HEK293T (cell line): ENCODE measurements at regions not wholly inside any gene's neighbourhood (a gene's known extent, or its start where the extent isn't known, plus 50 kb on each side); places are given as distances from the start of the nearest gene placed in this dataset.

Experiments used
- BHLHE40 ChIP-seq: fragments of 450-650 bp; IDR thresholded peaks from 2 replicates; pipeline ENCODE4 v1.6.1; 2016; ENCODE audit warnings: mild to moderate bottlenecking, moderate library complexity, borderline replicate concordance
- CTBP1 ChIP-seq: fragments of 450-650 bp; IDR thresholded peaks from 2 replicates; pipeline ENCODE4 v1.6.1; 2016; ENCODE audit warnings: borderline replicate concordance
- ELF4 ChIP-seq: fragments of 450-650 bp; IDR thresholded peaks from 2 replicates; pipeline ENCODE4 v1.6.1; 2017; ENCODE audit warnings: antibody characterized with exemption
- FOXK2 ChIP-seq: fragments of 450-650 bp; IDR thresholded peaks from 2 replicates; pipeline ENCODE4 v1.6.1; 2016; ENCODE audit warnings: mild to moderate bottlenecking
- FOXM1 ChIP-seq: fragments of 450-650 bp; IDR thresholded peaks from 2 replicates; pipeline ENCODE4 v1.6.1; 2017; ENCODE audit warnings: mild to moderate bottlenecking, borderline replicate concordance
- L3MBTL2 ChIP-seq: fragments of 450-650 bp; conservative IDR thresholded peaks from 2 replicates; pipeline ENCODE4 v1.6.1; 2016; ENCODE audit warnings: mild to moderate bottlenecking
- LEF1 ChIP-seq: fragments of 450-650 bp; IDR thresholded peaks from 2 replicates; pipeline ENCODE4 v1.6.1; 2017; ENCODE audit warnings: mild to moderate bottlenecking, borderline replicate concordance
- NFRKB ChIP-seq: fragments of 450-650 bp; IDR thresholded peaks from 2 replicates; pipeline ENCODE4 v1.6.1; 2016; ENCODE audit warnings: mild to moderate bottlenecking, moderate library complexity
- PKNOX1 ChIP-seq: fragments of 450-650 bp; IDR thresholded peaks from 2 replicates; pipeline ENCODE4 v1.6.1; 2016
- SP1 ChIP-seq: fragments of 450-650 bp; IDR thresholded peaks from 2 replicates; pipeline ENCODE4 v1.6.1; 2017
- SUZ12 ChIP-seq: fragments of 450-650 bp; IDR thresholded peaks from 2 replicates; pipeline ENCODE4 v1.6.1; 2016; ENCODE audit warnings: mild to moderate bottlenecking
- TARDBP ChIP-seq: fragments of 450-650 bp; IDR thresholded peaks from 2 replicates; pipeline ENCODE4 v1.6.1; 2016
- ZNF384 ChIP-seq: fragments of 450-650 bp; IDR thresholded peaks from 2 replicates; pipeline ENCODE4 v1.6.1; 2016

- TF ChIP-seq BHLHE40 (no peak), SP1 (no peak), FOXK2 (no peak), TARDBP (no peak), L3MBTL2 (no peak), PKNOX1 (no peak), NFRKB (no peak), ZNF384 (no peak), FOXM1 (no peak), ELF4 (no peak), SUZ12 (no peak), CTBP1 (no peak), LEF1 (no peak)
These were observed 299.6 kb upstream of the ARSJ start for GRCh38 chr4:114279066-114279465.
